OCI-LY3 (cell line): ENCODE measurements at regions not wholly inside any gene's neighbourhood (a gene's known extent, or its start where the extent isn't known, plus 50 kb on each side); places are given as distances from the start of the nearest gene placed in this dataset.

Experiments
- H2AFZ ChIP-seq: fragments of 200-600, 300-600 bp; shearing (Covaris generic); 2 replicates; pipeline ENCODE4 v1.6.0; 2014; ENCODE audit warnings: antibody characterized with exemption, low read depth, low read length
- H3K27ac ChIP-seq: fragments of 200-600, 300-600 bp; sonication (generic); 2 replicates; pipeline ENCODE4 v1.5.1; 2014; ENCODE audit warnings: mild to moderate bottlenecking, low read length, moderate library complexity, mixed read lengths
- H3K27me3 ChIP-seq: fragments of 200-600, 300-600 bp; sonication (generic); 2 replicates; pipeline ENCODE4 v1.6.1; 2014; ENCODE audit warnings: low read depth, low read length, mixed read lengths
- H3K36me3 ChIP-seq: fragments of 200-600, 300-600 bp; sonication (generic); replicated peaks from 2 replicates; pipeline ENCODE3; 2014; ENCODE audit warnings: low read depth, low read length, mixed read lengths
- H3K4me1 ChIP-seq: fragments of 300-600, 200-600 bp; sonication (generic); 2 replicates; pipeline ENCODE4 v1.6.1; 2014; ENCODE audit warnings: low read length, mixed read lengths
- H3K4me2 ChIP-seq: fragments of 200-600, 300-600 bp; sonication (generic); 2 replicates; pipeline ENCODE4 v1.6.1; 2014; ENCODE audit warnings: low read length, mixed read lengths
- H3K4me3 ChIP-seq: fragments of 300-600, 200-600 bp; sonication (generic); 2 replicates; pipeline ENCODE4 v1.5.1; 2014; ENCODE audit warnings: antibody characterized with exemption, mild to moderate bottlenecking, low read length, moderate library complexity
- H3K79me2 ChIP-seq: fragments of 300-600, 200-600 bp; shearing (Covaris generic); 2 replicates; pipeline ENCODE4 v1.6.1; 2014; ENCODE audit warnings: mild to moderate bottlenecking, low read length, mixed read lengths
- H3K9ac ChIP-seq: fragments of 300-600, 200-600 bp; shearing (Covaris generic); 2 replicates; pipeline ENCODE4 v1.6.0; 2014; ENCODE audit warnings: mild to moderate bottlenecking, low read length, moderate library complexity
- H3K9me3 ChIP-seq: fragments of 200-600, 300-600 bp; shearing (Covaris generic); 2 replicates; pipeline ENCODE4 v1.6.1; 2014; ENCODE audit warnings: low read length, mixed read lengths; ENCODE audit not compliant: insufficient read depth
- H4K20me1 ChIP-seq: fragments of 200-600, 300-600 bp; sonication (generic); 2 replicates; pipeline ENCODE4 v1.6.1; 2016; ENCODE audit warnings: low read length, mixed read lengths; ENCODE audit not compliant: insufficient read depth
- CTCF ChIP-seq: fragments of 200-600, 300-600 bp; sonication (generic); IDR thresholded peaks from 2 replicates; pipeline ENCODE4 v1.5.1; 2014; ENCODE audit warnings: antibody characterized with exemption, low read length, low read depth
- EZH2phosphoT487 ChIP-seq: fragments of 200-600 bp; shearing (Covaris generic); IDR thresholded peaks from 2 replicates; pipeline ENCODE4 v1.6.1; 2018; ENCODE audit warnings: antibody characterized with exemption, mixed run types, low read depth

- no peak for TF ChIP-seq EZH2phosphoT487
- TF ChIP-seq CTCF: no peak
- no peaks in the 10 kb centered on the region for H3K4me1 ChIP-seq
- no peaks in the 10 kb centered on the region for H3K27me3 ChIP-seq
- no peak overlapping the region for H3K9ac ChIP-seq
- no peaks in the 10 kb centered on the region for H3K36me3 ChIP-seq
- H2AFZ ChIP-seq: no peak overlapping the region
- peaks cover 7% of the 10 kb centered on the region; the same call in 1 of the 2 replicates for H3K9me3 ChIP-seq
- H3K4me3 ChIP-seq: no peak overlapping the region
- H3K4me2 ChIP-seq: no peak overlapping the region
- H4K20me1 ChIP-seq: no peaks in the 10 kb centered on the region
- no peak overlapping the region for H3K27ac ChIP-seq
- no peaks in the 10 kb centered on the region for H3K79me2 ChIP-seq
These were observed 247.9 kb upstream of the EPHA5 start for GRCh38 chr4:65918212-65918611.

GRCh38 chr4:65917486-65917885 is 247.2 kb upstream of the EPHA5 start:
- Histone ChIP-seq H2AFZ (no peak overlapping the region), H4K20me1 (no peaks in the 10 kb centered on the region), H3K4me2 (no peak overlapping the region), H3K4me1 (no peaks in the 10 kb centered on the region), H3K36me3 (no peaks in the 10 kb centered on the region), H3K79me2 (no peaks in the 10 kb centered on the region), H3K4me3 (no peak overlapping the region), H3K9me3 (peaks cover 7% of the 10 kb centered on the region; the same call in 1 of the 2 replicates), H3K27ac (no peak overlapping the region), H3K9ac (no peak overlapping the region), H3K27me3 (no peaks in the 10 kb centered on the region)
- TF ChIP-seq EZH2phosphoT487 (no peak), CTCF (no peak)

GRCh38 chr4:65911720-65912119 is 241.4 kb upstream of the EPHA5 start:
- TF ChIP-seq CTCF (no peak), EZH2phosphoT487 (no peak)
- no peak overlapping the region for H3K4me2 ChIP-seq
- no peaks in the 10 kb centered on the region for H3K36me3 ChIP-seq

GRCh38 chr4:65893957-65894755 is 223.9 kb upstream of the EPHA5 start:
- no peak overlapping the region; the same call in 1 of the 2 replicates for H2AFZ ChIP-seq
- no peak overlapping the region for H3K9ac ChIP-seq
- H3K79me2 ChIP-seq: no peaks in the 10 kb centered on the region
- no peaks in the 10 kb centered on the region for H4K20me1 ChIP-seq
- no peak overlapping the region for H3K4me2 ChIP-seq
- no peaks in the 10 kb centered on the region for H3K27me3 ChIP-seq
- no peak for TF ChIP-seq CTCF
- TF ChIP-seq EZH2phosphoT487: no peak
- no peak overlapping the region for H3K4me3 ChIP-seq
- no peaks in the 10 kb centered on the region for H3K4me1 ChIP-seq
- H3K9me3 ChIP-seq: no peaks in the 10 kb centered on the region
- H3K27ac ChIP-seq: no peak overlapping the region
- H3K36me3 ChIP-seq: no peaks in the 10 kb centered on the region

More at GRCh38 chr4:65911720-65912119, 241.4 kb upstream of the EPHA5 start:
- no peaks in the 10 kb centered on the region for H3K79me2 ChIP-seq
- no peak overlapping the region for H3K4me3 ChIP-seq
- H3K9ac ChIP-seq: no peak overlapping the region
- no peaks in the 10 kb centered on the region for H3K4me1 ChIP-seq
- no peaks in the 10 kb centered on the region for H3K9me3 ChIP-seq
- no peak overlapping the region for H3K27ac ChIP-seq
- no peaks in the 10 kb centered on the region for H4K20me1 ChIP-seq
- no peaks in the 10 kb centered on the region for H3K27me3 ChIP-seq
- no peak overlapping the region for H2AFZ ChIP-seq
